ENCODE measurements at regions not wholly inside any gene's neighbourhood (a gene's known extent, or its start where the extent isn't known, plus 50 kb on each side); places are given as distances from the start of the nearest gene placed in this dataset.

DNA sequence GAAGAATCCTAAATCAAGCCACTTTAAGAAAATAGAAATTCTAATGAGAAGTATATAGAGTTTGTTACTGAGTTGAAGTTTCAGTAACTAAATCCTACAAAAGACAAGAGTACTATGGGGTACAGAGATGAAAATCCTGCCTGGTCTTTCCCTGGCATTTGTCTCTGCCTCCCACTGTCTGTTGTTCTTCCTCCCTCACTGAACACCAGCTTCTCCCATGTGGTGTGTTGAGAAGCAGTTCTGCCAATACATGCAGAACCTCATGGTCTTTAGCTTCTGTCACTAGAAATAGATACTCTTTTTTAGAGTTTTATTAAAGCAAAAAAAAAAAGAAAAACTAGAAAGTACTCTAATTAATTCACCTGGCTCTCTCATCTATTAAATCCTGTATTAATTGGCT is 664.4 kb downstream of the CDH8 start:
- intact Hi-C loops (cut with DNase I; ENCODE audit: low total_unique reads) = no loop called here
- DNase-seq = no peak

DNA sequence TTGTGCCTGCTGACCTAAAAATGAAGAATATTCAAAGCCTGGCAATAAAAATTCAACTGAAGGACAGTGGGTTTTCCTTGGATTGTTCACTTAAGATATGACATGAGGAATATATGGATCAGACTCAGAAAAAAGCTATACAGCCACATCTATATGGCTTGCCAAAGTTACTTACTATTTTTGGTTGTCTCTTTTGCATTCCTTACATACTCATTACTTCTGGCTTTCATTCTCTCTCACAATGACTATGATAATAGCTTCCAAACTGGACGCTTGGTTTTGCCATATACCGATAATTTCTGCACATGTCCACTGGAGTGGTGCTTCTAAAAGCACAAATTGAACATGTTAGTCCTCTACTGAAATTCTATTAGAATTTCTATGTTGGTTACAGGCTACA is 664.9 kb downstream of the CDH8 start:
- Histone ChIP-seq H3K9me3 (no peaks in the 10 kb centered on the region), H3K4me1 (no peaks in the 10 kb centered on the region), H3K36me3 (no peaks in the 10 kb centered on the region), H3K4me3 (no peak overlapping the region), H3K27me3 (no peaks in the 10 kb centered on the region), H3K27ac (no peak overlapping the region)
- no peak for DNase-seq
- TF ChIP-seq POLR2A (IDR thresholded peaks at IDR 0.05) (no peak), EP300 (IDR thresholded peaks at IDR 0.05) (no peak), POLR2AphosphoS5 (IDR thresholded peaks at IDR 0.05) (no peak)
- TF ChIP-seq, protein P1, sequence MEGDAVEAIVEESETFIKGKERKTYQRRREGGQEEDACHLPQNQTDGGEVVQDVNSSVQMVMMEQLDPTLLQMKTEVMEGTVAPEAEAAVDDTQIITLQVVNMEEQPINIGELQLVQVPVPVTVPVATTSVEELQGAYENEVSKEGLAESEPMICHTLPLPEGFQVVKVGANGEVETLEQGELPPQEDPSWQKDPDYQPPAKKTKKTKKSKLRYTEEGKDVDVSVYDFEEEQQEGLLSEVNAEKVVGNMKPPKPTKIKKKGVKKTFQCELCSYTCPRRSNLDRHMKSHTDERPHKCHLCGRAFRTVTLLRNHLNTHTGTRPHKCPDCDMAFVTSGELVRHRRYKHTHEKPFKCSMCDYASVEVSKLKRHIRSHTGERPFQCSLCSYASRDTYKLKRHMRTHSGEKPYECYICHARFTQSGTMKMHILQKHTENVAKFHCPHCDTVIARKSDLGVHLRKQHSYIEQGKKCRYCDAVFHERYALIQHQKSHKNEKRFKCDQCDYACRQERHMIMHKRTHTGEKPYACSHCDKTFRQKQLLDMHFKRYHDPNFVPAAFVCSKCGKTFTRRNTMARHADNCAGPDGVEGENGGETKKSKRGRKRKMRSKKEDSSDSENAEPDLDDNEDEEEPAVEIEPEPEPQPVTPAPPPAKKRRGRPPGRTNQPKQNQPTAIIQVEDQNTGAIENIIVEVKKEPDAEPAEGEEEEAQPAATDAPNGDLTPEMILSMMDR (IDR thresholded peaks at IDR 0.05) = no peak
- intact Hi-C loops (cut with DNase I; ENCODE audit: low total_unique reads) = no loop called here
- WGBS, 5 donors = 80 to 89% (median 86%) methylated on average over 2 of the region's 2 CpGs

More for the DNA sequence above, 664.4 kb downstream of the CDH8 start:
- Histone ChIP-seq H3K4me3 (no peak overlapping the region), H3K27ac (no peak overlapping the region), H3K36me3 (no peaks in the 10 kb centered on the region), H3K4me1 (no peaks in the 10 kb centered on the region), H3K27me3 (no peaks in the 10 kb centered on the region), H3K9me3 (no peaks in the 10 kb centered on the region)
- TF ChIP-seq EP300 (IDR thresholded peaks at IDR 0.05) (no peak), POLR2A (IDR thresholded peaks at IDR 0.05) (no peak), POLR2AphosphoS5 (IDR thresholded peaks at IDR 0.05) (no peak)
- TF ChIP-seq, protein P1 (IDR thresholded peaks at IDR 0.05) = no peak

DNA sequence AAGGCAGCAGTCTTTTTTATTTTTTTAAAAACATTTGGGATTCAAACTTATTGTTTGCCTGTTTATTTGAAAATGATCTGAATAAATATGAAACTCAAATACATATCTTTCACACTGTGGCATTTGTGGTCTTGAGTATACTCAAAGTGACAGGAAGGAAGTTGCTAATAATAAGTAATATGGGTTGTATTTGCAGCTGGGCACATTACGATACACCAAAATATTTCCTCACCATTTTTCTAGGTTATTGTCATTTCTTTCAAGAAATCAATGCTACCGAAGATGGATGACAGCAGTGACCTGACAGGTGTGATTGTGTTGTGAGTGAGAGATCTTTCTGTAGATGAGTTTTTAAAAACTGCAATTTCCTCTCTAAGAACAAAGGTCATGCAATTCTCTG is 665.7 kb downstream of the CDH8 start:
- 63 to 76% (median 66%) methylated on average over 2 of the region's 2 CpGs for WGBS, 5 donors

GRCh38 chr16:61366006-61366405 is 670.2 kb downstream of the CDH8 start:
- WGBS, 5 donors = 47 to 77% (median 65%) methylated on average over 2 of the region's 2 CpGs
- H3K9me3 ChIP-seq = no peaks in the 10 kb centered on the region
- intact Hi-C loops (cut with DNase I; ENCODE audit: low total_unique reads) = no loop called here
- no peak overlapping the region for H3K27ac ChIP-seq
- no peak overlapping the region for H3K4me3 ChIP-seq
- no peak for TF ChIP-seq POLR2A (IDR thresholded peaks at IDR 0.05)
- no peaks in the 10 kb centered on the region for H3K36me3 ChIP-seq
- H3K27me3 ChIP-seq = no peaks in the 10 kb centered on the region
- H3K4me1 ChIP-seq = no peaks in the 10 kb centered on the region
- DNase-seq = no peak

More for the DNA sequence above, 665.7 kb downstream of the CDH8 start:
- Histone ChIP-seq H3K4me1 (no peaks in the 10 kb centered on the region), H3K36me3 (no peaks in the 10 kb centered on the region), H3K27ac (no peak overlapping the region), H3K4me3 (no peak overlapping the region), H3K27me3 (no peaks in the 10 kb centered on the region), H3K9me3 (no peaks in the 10 kb centered on the region)
- TF ChIP-seq, protein P1 (IDR thresholded peaks at IDR 0.05) = no peak
- TF ChIP-seq POLR2AphosphoS5 (IDR thresholded peaks at IDR 0.05) (no peak), POLR2A (IDR thresholded peaks at IDR 0.05) (no peak), EP300 (IDR thresholded peaks at IDR 0.05) (no peak)
- no peak for DNase-seq
- intact Hi-C loops (cut with DNase I; ENCODE audit: low total_unique reads) = no loop called here

DNA sequence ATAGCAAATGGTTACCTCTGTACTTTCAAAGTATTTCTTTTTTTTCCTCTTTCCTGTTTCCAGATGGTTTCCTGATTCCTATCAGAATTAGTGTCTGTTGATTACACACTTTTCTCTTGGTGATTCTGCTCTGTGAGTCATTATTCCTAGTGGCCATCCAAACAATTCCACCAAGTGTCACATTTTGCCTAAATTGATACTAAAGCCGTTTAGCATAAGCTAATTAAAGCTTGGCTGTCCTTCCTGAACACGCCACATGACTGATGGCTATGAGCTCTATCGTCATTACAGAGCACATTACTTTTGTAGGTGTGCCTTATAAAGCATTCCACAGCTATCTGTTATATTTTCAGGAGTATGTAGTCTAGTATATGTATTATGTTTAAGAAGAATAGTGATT is 671.2 kb downstream of the CDH8 start:
- Histone ChIP-seq H3K27ac (no peak overlapping the region), H3K27me3 (no peaks in the 10 kb centered on the region), H3K36me3 (no peaks in the 10 kb centered on the region), H3K9me3 (no peaks in the 10 kb centered on the region), H3K4me3 (no peak overlapping the region), H3K4me1 (no peaks in the 10 kb centered on the region)
- 56 to 63% (median 58%) methylated on average over 3 of the region's 3 CpGs for WGBS, 5 donors
- no peak for DNase-seq
- intact Hi-C loops (cut with DNase I; ENCODE audit: low total_unique reads) = no loop called here
- TF ChIP-seq EP300 (IDR thresholded peaks at IDR 0.05) (no peak), POLR2A (IDR thresholded peaks at IDR 0.05) (no peak), POLR2AphosphoS5 (IDR thresholded peaks at IDR 0.05) (no peak)
- TF ChIP-seq, protein P1 (IDR thresholded peaks at IDR 0.05) = no peak

Measured in stomach (tissue), 8 donors.